LoVo (cell line): ENCODE measurements at regions not wholly inside any gene's neighbourhood (a gene's known extent, or its start where the extent isn't known, plus 50 kb on each side); places are given as distances from the start of the nearest gene placed in this dataset.

ENCODE experiments used
- DNase-seq: peaks from one replicate; pipeline ENCODE4 v3.0.0-alpha.2; 2016; ENCODE audit warnings: low spot score

- peak; percentile 8 for DNase-seq
These were observed 714.5 kb upstream of the EYS start for GRCh38 chr6:66421570-66421969.

GRCh38 chr6:66418906-66419305 lies 711.9 kb upstream of the EYS start:
- no peak for DNase-seq

- no peak for DNase-seq
These were observed 696.9 kb upstream of the EYS start for GRCh38 chr6:66403966-66404365.

DNA sequence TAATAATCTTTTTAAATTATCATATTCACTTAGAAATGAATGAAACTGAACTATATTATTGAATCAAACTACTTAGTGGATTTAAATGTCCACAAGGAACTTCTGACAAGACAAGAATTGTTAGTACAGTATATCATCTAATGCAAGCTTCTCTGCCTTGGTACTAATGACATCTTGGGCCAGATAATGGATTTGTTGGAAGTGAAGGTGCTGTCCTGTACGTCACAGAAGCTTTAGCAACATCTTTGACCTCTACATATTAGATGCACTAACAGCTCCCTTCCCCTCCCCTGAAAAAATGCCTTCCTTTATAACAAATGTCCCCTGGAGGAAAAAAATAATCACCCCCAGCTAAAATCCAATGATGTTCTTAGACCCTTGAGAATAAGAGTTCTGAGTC lies 695.8 kb upstream of the EYS start:
- no peak for DNase-seq

DNA sequence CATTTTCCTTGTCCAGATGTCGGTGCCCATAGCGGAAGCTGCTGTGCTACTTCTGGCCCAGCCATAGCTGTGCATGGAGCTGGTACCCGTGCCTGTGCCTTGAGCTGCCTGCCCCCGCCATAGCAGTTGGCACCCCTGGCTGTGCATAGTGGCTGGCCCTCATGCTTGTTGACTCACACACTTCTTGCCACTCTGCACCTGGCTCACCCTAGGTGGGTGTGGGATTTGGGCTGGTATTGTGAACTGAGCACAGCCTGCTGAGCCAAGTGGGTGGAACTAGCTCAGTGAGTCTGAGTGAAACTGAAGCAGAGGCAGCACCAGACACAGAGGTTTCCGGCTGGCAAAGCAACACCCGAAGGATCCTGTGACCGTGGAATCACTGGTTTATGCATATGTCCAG lies 689.5 kb upstream of the EYS start:
- DNase-seq = no peak

GRCh38 chr6:66396145-66396544 lies 689.1 kb upstream of the EYS start:
- DNase-seq = no peak

- DNase-seq = no peak
These were observed 683.4 kb upstream of the EYS start for GRCh38 chr6:66390393-66390792.

- no peak for DNase-seq
These were observed 669.0 kb upstream of the EYS start for GRCh38 chr6:66376001-66376400.

DNA sequence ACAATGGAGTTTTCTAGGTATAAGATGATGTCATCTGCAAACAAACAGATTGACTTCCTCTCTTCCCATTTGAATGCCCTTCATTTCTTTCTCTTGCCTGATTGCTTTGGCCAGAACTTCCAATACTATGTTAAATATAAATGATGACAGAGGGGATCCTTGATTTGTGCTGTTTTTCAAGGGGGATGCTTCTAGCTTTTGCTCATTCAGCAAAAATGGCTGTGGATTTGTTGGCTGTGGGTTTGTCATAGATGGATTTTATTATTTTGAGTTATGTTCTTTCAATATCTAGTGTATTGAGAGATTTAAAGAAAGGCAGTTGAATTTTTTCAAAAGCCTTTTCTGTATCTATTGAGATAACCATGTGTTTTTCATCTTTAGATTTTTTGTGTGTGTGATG lies 662.4 kb upstream of the EYS start:
- no peak for DNase-seq

GRCh38 chr6:66362888-66363287 lies 655.9 kb upstream of the EYS start:
- no peak for DNase-seq

DNA sequence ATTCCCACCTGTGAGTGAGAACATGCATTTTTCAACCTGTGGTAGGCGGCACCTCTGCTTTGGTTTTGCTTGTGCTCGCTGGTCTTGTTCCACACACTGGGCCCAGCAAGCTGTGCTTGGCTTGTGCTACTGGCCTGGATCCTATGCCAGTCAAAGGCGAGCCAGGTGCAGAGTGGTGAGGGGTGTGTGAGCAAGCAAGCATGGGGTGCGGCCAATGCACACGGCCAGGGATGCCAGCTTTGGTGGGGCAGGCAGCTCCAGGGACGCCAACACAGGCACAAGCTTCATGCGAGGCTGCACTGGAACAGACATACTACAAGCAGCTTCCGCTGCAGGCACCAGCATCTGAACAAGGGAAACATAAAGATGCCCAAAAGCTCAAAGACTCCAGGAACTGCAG lies 654.9 kb upstream of the EYS start:
- DNase-seq = no peak

- no peak for DNase-seq
These were observed 650.8 kb upstream of the EYS start for GRCh38 chr6:66357781-66358180.

GRCh38 chr6:66355471-66355870 lies 648.4 kb upstream of the EYS start:
- no peak for DNase-seq

DNA sequence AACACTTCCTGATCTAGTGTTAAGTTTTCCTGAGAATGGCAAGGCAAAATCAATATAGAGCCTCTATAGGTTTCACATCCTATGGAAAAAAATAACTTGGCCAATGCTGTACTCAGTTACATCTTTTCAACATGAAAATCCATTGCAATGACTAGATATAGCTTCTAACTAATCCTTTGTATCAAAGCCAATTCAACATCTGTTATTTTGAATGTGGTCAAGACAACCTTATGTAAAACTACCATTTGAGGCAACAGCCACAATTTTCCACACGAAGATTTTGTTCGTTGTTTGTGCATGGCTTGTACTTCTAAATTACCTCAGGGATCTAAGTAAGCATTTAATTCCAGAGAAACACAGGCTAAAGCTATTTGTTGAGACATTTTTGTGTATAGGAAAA lies 637.8 kb upstream of the EYS start:
- DNase-seq = no peak

GRCh38 chr6:66340736-66341135 lies 633.7 kb upstream of the EYS start:
- no peak for DNase-seq

DNA sequence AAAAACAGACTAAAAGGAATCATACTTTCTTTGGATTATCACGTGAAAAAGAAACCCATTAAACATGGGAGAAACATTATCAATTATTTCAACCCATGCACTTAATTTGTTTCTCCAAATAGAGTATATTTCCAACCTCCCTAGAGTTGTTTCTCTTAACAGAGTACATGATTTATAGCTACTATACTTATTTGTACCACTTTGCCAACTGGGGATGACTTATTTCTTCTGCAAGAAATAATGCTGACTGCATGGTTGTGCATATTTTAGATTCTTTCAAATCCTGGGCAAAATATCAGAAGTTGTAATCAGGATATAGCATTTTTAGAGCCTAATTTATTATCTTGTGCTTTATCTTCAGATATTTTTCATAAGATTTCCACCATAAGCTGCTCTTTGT lies 629.1 kb upstream of the EYS start:
- no peak for DNase-seq

GRCh38 chr6:66328200-66328599 lies 621.2 kb upstream of the EYS start:
- DNase-seq = no peak

- no peak for DNase-seq
These were observed 619.2 kb upstream of the EYS start for GRCh38 chr6:66326228-66326627.

DNA sequence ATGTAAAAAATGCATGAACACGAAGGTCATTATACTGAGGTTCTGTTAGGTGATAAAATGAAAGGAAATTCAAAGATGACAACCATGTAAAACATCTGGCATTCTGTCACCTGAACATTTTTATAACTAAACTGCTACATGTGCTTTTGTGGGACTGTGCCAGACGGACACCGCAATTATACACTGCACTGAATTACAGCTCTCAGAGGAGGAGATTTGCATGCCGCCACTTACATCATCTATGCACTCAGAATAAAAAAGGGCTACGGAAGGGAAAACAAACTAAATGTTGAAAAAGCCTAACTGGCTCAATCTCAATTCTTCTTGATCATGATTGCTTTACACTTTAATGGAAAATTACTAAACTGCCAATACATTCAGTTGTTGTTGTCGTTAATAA lies 614.0 kb upstream of the EYS start:
- no peak for DNase-seq

- DNase-seq = no peak
These were observed 600.5 kb upstream of the EYS start for GRCh38 chr6:66307490-66307889.

GRCh38 chr6:66291905-66292304 lies 584.9 kb upstream of the EYS start:
- DNase-seq = no peak

DNA sequence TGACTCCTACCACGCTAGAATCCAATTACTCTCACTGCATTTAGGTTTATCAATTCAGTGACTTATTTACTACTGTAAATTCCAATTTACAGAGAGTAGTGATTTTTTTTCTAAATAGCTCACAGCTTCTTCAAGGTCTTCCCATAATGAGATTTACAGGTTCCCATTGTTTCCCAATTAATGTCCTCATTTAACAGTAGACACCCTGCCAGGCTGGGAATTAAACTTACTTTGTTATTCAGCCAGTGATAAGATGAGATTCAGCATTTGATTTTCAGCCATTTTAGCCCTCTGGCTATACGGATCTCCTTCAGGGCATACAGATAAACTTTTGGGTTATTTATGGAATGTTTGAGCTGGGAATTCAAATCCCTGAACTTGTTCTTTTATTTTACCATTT lies 582.9 kb upstream of the EYS start:
- no peak for DNase-seq

DNA sequence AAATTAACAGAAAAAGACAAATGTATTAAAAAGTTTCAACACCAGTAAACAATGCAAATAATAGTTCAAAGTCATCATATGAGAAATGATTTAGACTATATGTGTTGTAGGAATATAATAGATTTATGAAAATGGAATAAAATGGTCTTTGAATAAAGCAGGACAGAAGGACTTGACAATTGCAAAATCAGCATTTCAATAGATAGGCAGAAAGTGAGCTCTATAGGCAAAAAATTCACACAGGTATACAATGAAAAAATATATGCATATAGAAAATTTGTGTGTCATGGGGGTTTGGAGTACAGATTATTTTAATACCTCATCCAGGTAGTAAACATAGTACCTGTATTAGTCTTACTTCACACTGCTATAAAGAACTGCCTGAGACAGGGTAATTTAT lies 571.1 kb upstream of the EYS start:
- no peak for DNase-seq

GRCh38 chr6:66277400-66277799 lies 570.4 kb upstream of the EYS start:
- no peak for DNase-seq

DNA sequence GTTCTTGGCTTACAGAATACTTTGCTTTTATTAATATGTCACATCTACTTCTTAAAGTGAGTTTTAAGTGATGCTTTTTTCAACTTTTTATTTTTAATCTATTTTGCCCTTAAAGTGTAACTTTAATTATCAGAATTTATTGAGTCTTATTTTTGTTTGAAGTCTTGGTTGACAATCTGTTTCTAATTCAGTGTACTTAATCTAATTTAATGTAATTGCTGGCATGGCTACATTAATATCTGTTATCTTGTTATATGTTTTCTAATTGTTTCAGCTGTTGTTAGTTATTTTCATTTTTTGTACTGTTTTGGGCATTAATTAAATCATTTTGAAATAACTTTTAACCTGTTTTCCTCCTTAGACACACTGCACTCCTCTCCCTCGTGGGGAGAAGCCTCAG lies 558.7 kb upstream of the EYS start:
- no peak for DNase-seq
